Loucy (cell line): ENCODE measurements at regions not wholly inside any gene's neighbourhood (a gene's known extent, or its start where the extent isn't known, plus 50 kb on each side); places are given as distances from the start of the nearest gene placed in this dataset.

Experiments
- H2AFZ ChIP-seq: fragments of 200-600 bp; sonication (generic); 2 replicates; pipeline ENCODE4 v1.6.0; 2016; ENCODE audit warnings: antibody characterized with exemption, mild to moderate bottlenecking, low read length, moderate library complexity
- H3F3A ChIP-seq: fragments of 200-600 bp; 2 replicates; pipeline ENCODE4 v1.6.0; 2016; ENCODE audit warnings: antibody characterized with exemption, low read depth, mild to moderate bottlenecking
- H3K27me3 ChIP-seq: fragments of 200-600 bp; sonication (generic); 2 replicates; pipeline ENCODE4 v1.6.1; 2014; ENCODE audit warnings: low read length, mild to moderate bottlenecking; ENCODE audit not compliant: insufficient read depth, poor library complexity, severe bottlenecking
- H3K36me3 ChIP-seq: fragments of 200-600 bp; sonication (generic); 2 replicates; pipeline ENCODE4 v1.6.1; 2016; ENCODE audit warnings: low read length; ENCODE audit not compliant: insufficient read depth
- H3K4me1 ChIP-seq: fragments of 200-600 bp; sonication (generic); 2 replicates; pipeline ENCODE4 v1.5.1; 2014; ENCODE audit warnings: low read length, mild to moderate bottlenecking; ENCODE audit not compliant: insufficient read depth, poor library complexity, severe bottlenecking
- H3K4me2 ChIP-seq: fragments of 200-600 bp; sonication (generic); 2 replicates; pipeline ENCODE4 v1.6.0; 2014; ENCODE audit warnings: antibody characterized with exemption, low read length, low read depth, mild to moderate bottlenecking; ENCODE audit not compliant: poor library complexity, severe bottlenecking
- H3K4me3 ChIP-seq: fragments of 200-600 bp; sonication (generic); 2 replicates; pipeline ENCODE4 v1.5.1; 2014; ENCODE audit warnings: low read length, mild to moderate bottlenecking, mixed read lengths; ENCODE audit not compliant: poor library complexity, severe bottlenecking
- H3K79me2 ChIP-seq: fragments of 200-600 bp; sonication (generic); 2 replicates; pipeline ENCODE4 v1.6.1; 2014; ENCODE audit warnings: low read length; ENCODE audit not compliant: insufficient read depth
- H3K9ac ChIP-seq: fragments of 200-600 bp; sonication (generic); 2 replicates; pipeline ENCODE4 v1.6.0; 2014; ENCODE audit warnings: mild to moderate bottlenecking, low read depth, low read length, moderate library complexity; ENCODE audit not compliant: poor library complexity, severe bottlenecking
- H3K9me2 ChIP-seq: fragments of 200-600 bp; sonication (generic); replicated peaks from 2 replicates; pipeline ENCODE4 v1.6.1; 2016; ENCODE audit warnings: low read depth, low read length, mixed read lengths
- H3K9me3 ChIP-seq: fragments of 200-600 bp; sonication (generic); 2 replicates; pipeline ENCODE4 v1.6.1; 2014; ENCODE audit warnings: mild to moderate bottlenecking, antibody characterized with exemption, low read length, low read depth; ENCODE audit not compliant: insufficient read depth
- H4K20me1 ChIP-seq: fragments of 200-600 bp; sonication (generic); 2 replicates; pipeline ENCODE4 v1.6.0; 2014; ENCODE audit warnings: antibody characterized with exemption, low read length, mild to moderate bottlenecking; ENCODE audit not compliant: insufficient read depth, poor library complexity, severe bottlenecking
- CTCF ChIP-seq: fragments of 200-600 bp; sonication (generic); conservative IDR thresholded peaks from 2 replicates; pipeline ENCODE4 v1.5.1; 2014; ENCODE audit warnings: mild to moderate bottlenecking, antibody characterized with exemption, low read length
- EZH2phosphoT487 ChIP-seq: fragments of 200-600 bp; IDR thresholded peaks from 2 replicates; pipeline ENCODE4 v1.6.1; 2018; ENCODE audit warnings: antibody characterized with exemption, mild to moderate bottlenecking, moderate library complexity, borderline replicate concordance

- H3K79me2 ChIP-seq, result no peaks in the 10 kb centered on the region
- no peaks in the 10 kb centered on the region for H4K20me1 ChIP-seq
- no peaks in the 10 kb centered on the region for H3K36me3 ChIP-seq
- TF ChIP-seq CTCF (no peak), EZH2phosphoT487 (no peak)
- no peak overlapping the region for H3K4me2 ChIP-seq
- H3K9me3 ChIP-seq, result no peaks in the 10 kb centered on the region
- H2AFZ ChIP-seq, result no peak overlapping the region
- no peak overlapping the region for H3K9ac ChIP-seq
- no peaks in the 10 kb centered on the region for H3K9me2 ChIP-seq
- no peaks in the 10 kb centered on the region for H3F3A ChIP-seq
- no peak overlapping the region for H3K4me3 ChIP-seq
- no peaks in the 10 kb centered on the region for H3K4me1 ChIP-seq
- no peaks in the 10 kb centered on the region for H3K27me3 ChIP-seq
These were observed 1160.6 kb upstream of the AGA start for GRCh38 chr4:178602833-178603232.

- no peaks in the 10 kb centered on the region for H3K79me2 ChIP-seq
- H3K9me2 ChIP-seq, result no peaks in the 10 kb centered on the region
- H3K4me3 ChIP-seq, result no peak overlapping the region
- H2AFZ ChIP-seq, result no peak overlapping the region
- no peaks in the 10 kb centered on the region for H4K20me1 ChIP-seq
- H3F3A ChIP-seq, result no peaks in the 10 kb centered on the region
- TF ChIP-seq EZH2phosphoT487 (no peak), CTCF (no peak)
- H3K36me3 ChIP-seq, result no peaks in the 10 kb centered on the region
- no peak overlapping the region for H3K4me2 ChIP-seq
- no peaks in the 10 kb centered on the region for H3K4me1 ChIP-seq
- H3K9me3 ChIP-seq, result no peaks in the 10 kb centered on the region
- no peak overlapping the region for H3K9ac ChIP-seq
- H3K27me3 ChIP-seq, result no peaks in the 10 kb centered on the region
These were observed 1168.8 kb upstream of the AGA start for GRCh38 chr4:178611062-178611461.

GRCh38 chr4:178612733-178613132 lies 1170.5 kb upstream of the AGA start:
- Histone ChIP-seq H3K9me2 (no peaks in the 10 kb centered on the region), H3F3A (no peaks in the 10 kb centered on the region), H3K9me3 (no peaks in the 10 kb centered on the region), H3K4me2 (no peak overlapping the region), H3K4me1 (no peaks in the 10 kb centered on the region), H3K9ac (no peak overlapping the region), H3K79me2 (no peaks in the 10 kb centered on the region), H2AFZ (no peak overlapping the region), H3K27me3 (no peaks in the 10 kb centered on the region), H3K36me3 (no peaks in the 10 kb centered on the region), H4K20me1 (no peaks in the 10 kb centered on the region), H3K4me3 (no peak overlapping the region)
- TF ChIP-seq EZH2phosphoT487, result no peak

GRCh38 chr4:178632415-178632814 lies 1190.2 kb upstream of the AGA start:
- H3K36me3 ChIP-seq, result no peaks in the 10 kb centered on the region
- H3K27me3 ChIP-seq, result no peaks in the 10 kb centered on the region
- H3K4me1 ChIP-seq, result no peaks in the 10 kb centered on the region
- no peak overlapping the region for H3K4me3 ChIP-seq
- no peaks in the 10 kb centered on the region for H3K9me3 ChIP-seq
- H3K4me2 ChIP-seq, result no peak overlapping the region
- H3K9ac ChIP-seq, result no peak overlapping the region
- no peaks in the 10 kb centered on the region for H3F3A ChIP-seq
- H3K79me2 ChIP-seq, result no peaks in the 10 kb centered on the region
- H4K20me1 ChIP-seq, result no peaks in the 10 kb centered on the region
- TF ChIP-seq EZH2phosphoT487 (no peak), CTCF (no peak)
- no peak overlapping the region for H2AFZ ChIP-seq
- H3K9me2 ChIP-seq, result no peaks in the 10 kb centered on the region
